Neural crest cell (in vitro differentiated cells): ENCODE measurements at regions not wholly inside any gene's neighbourhood (a gene's known extent, or its start where the extent isn't known, plus 50 kb on each side); places are given as distances from the start of the nearest gene placed in this dataset.

Source experiments
- DNase-seq: peaks from one replicate; pipeline ENCODE4 v3.0.0; 2021; ENCODE audit warnings: low read depth, mixed read lengths, low spot score
- H3K27ac Mint-ChIP-seq: one replicate; pipeline ENCODE4 v1.8.0; 2021; ENCODE audit warnings: mild to moderate bottlenecking, mixed read lengths; ENCODE audit not compliant: unreplicated experiment
- H3K27me3 Mint-ChIP-seq: 2 replicates; pipeline ENCODE4 v1.8.0; 2021; ENCODE audit warnings: low read depth, mild to moderate bottlenecking, mixed read lengths
- H3K36me3 Mint-ChIP-seq: 2 replicates; pipeline ENCODE4 v1.8.0; 2021; ENCODE audit warnings: low read depth, mild to moderate bottlenecking, mixed read lengths
- H3K4me1 Mint-ChIP-seq: 2 replicates; pipeline ENCODE4 v1.8.0; 2021; ENCODE audit warnings: mixed read lengths
- H3K4me3 Mint-ChIP-seq: one replicate; pipeline ENCODE4 v1.8.0; 2021; ENCODE audit warnings: mild to moderate bottlenecking, mixed read lengths
- H3K9me3 Mint-ChIP-seq: 2 replicates; pipeline ENCODE4 v1.8.0; 2021; ENCODE audit warnings: mixed read lengths
- CTCF ChIP-seq: fragments of 200-600 bp; sonication (generic); conservative IDR thresholded peaks from 2 replicates; pipeline ENCODE4 v1.5.0; 2021; ENCODE audit warnings: antibody characterized with exemption, mild to moderate bottlenecking

GRCh38 chr18:2138552-2138951, 432.8 kb downstream of the METTL4 start:
- Mint-ChIP-seq H3K27ac (no peak overlapping the region), H3K4me3 (no peak overlapping the region), H3K27me3 (no peaks in the 10 kb centered on the region), H3K36me3 (no peaks in the 10 kb centered on the region), H3K4me1 (no peaks in the 10 kb centered on the region), H3K9me3 (no peaks in the 10 kb centered on the region)
- DNase-seq, result no peak
- no peak for TF ChIP-seq CTCF

GRCh38 chr18:2139691-2140090, 431.6 kb downstream of the METTL4 start:
- Mint-ChIP-seq H3K36me3 (no peaks in the 10 kb centered on the region), H3K4me1 (no peaks in the 10 kb centered on the region), H3K27ac (no peak overlapping the region), H3K9me3 (no peaks in the 10 kb centered on the region), H3K4me3 (no peak overlapping the region), H3K27me3 (no peaks in the 10 kb centered on the region)
- TF ChIP-seq CTCF, result no peak
- DNase-seq, result no peak

- H3K36me3 Mint-ChIP-seq, result no peaks in the 10 kb centered on the region
- H3K4me1 Mint-ChIP-seq, result peaks cover 11% of the 10 kb centered on the region
- no peak for DNase-seq
- no peak overlapping the region for H3K4me3 Mint-ChIP-seq
- H3K27ac Mint-ChIP-seq, result no peak overlapping the region
- H3K9me3 Mint-ChIP-seq, result no peaks in the 10 kb centered on the region
- H3K27me3 Mint-ChIP-seq, result no peaks in the 10 kb centered on the region
- TF ChIP-seq CTCF, result no peak
Measured at GRCh38 chr18:2143636-2144035, 427.7 kb downstream of the METTL4 start.

- Mint-ChIP-seq H3K4me3 (no peak overlapping the region), H3K36me3 (no peaks in the 10 kb centered on the region), H3K4me1 (peaks cover 11% of the 10 kb centered on the region), H3K27me3 (no peaks in the 10 kb centered on the region), H3K27ac (no peak overlapping the region), H3K9me3 (no peaks in the 10 kb centered on the region)
- no peak for TF ChIP-seq CTCF
- no peak for DNase-seq
Measured at GRCh38 chr18:2144811-2145210, 426.5 kb downstream of the METTL4 start.

GRCh38 chr18:2146092-2146491, 425.2 kb downstream of the METTL4 start:
- H3K4me1 Mint-ChIP-seq, result peaks cover 11% of the 10 kb centered on the region
- no peaks in the 10 kb centered on the region for H3K27me3 Mint-ChIP-seq
- TF ChIP-seq CTCF, result no peak
- H3K36me3 Mint-ChIP-seq, result no peaks in the 10 kb centered on the region
- no peak overlapping the region for H3K27ac Mint-ChIP-seq
- no peaks in the 10 kb centered on the region for H3K9me3 Mint-ChIP-seq
- no peak for DNase-seq
- no peak overlapping the region for H3K4me3 Mint-ChIP-seq

GRCh38 chr18:2146754-2147153, 424.6 kb downstream of the METTL4 start:
- Mint-ChIP-seq H3K27me3 (no peaks in the 10 kb centered on the region), H3K36me3 (no peaks in the 10 kb centered on the region), H3K4me1 (peaks cover 11% of the 10 kb centered on the region), H3K9me3 (no peaks in the 10 kb centered on the region), H3K27ac (no peak overlapping the region), H3K4me3 (no peak overlapping the region)
- TF ChIP-seq CTCF, result no peak
- no peak for DNase-seq
